ENCODE measurements at regions not wholly inside any gene's neighbourhood (a gene's known extent, or its start where the extent isn't known, plus 50 kb on each side); places are given as distances from the start of the nearest gene placed in this dataset.

- no peak for DNase-seq (ENCODE audit: low spot score)
These were observed 53.5 kb upstream of the FAM9B start for GRCh38 chrX:9087271-9088040.

DNA sequence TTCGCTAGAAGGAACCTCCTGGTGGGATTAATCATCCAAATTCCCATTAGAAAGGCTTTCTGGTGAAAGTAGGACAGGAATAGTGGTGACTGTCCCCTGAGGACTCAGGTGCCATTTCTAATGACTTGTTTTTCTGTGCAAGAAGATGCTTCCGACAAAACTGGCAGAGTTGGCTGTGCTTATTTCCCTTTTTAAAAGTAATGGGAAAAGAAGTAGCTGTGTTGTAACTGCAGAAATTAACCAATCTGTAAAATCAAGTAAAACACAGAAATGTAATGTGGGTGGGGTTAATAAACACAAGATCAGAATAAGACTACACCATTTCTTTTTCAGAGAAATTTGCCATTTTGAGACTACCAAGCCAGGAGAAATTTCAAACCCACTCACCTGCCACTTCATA is 55.0 kb upstream of the FAM9B start:
- DNase-seq (ENCODE audit: low spot score), result no peak

- no peak for DNase-seq (ENCODE audit: low spot score)
These were observed 56.8 kb upstream of the FAM9B start for GRCh38 chrX:9090766-9091165.

DNA sequence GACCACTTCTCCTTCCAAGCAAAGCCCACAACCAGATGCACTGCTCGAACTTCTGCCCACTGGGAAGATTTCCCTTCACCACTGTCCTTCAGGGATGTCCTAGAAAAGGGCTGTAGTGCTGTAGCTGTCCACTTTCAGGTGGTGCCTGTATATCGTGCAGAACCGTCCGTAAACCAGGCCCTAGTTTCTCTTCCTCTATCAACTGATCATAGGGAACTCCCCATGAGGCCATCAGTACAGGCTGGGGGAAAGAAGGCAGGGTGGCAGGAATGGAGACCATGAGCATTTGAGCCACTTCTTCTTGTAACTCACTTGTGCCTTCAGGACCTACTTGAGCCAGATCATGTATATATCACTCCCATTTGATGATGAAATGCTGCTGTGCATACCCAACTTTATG is 57.3 kb upstream of the FAM9B start:
- DNase-seq (ENCODE audit: low spot score), result no peak

- DNase-seq (ENCODE audit: low spot score), result no peak
These were observed 69.0 kb upstream of the FAM9B start for GRCh38 chrX:9102956-9103355.

- DNase-seq (ENCODE audit: low spot score), result no peak
These were observed 74.1 kb upstream of the FAM9B start for GRCh38 chrX:9108054-9108453.

- DNase-seq (ENCODE audit: low spot score), result no peak
These were observed 76.9 kb upstream of the FAM9B start for GRCh38 chrX:9110808-9111207.

DNA sequence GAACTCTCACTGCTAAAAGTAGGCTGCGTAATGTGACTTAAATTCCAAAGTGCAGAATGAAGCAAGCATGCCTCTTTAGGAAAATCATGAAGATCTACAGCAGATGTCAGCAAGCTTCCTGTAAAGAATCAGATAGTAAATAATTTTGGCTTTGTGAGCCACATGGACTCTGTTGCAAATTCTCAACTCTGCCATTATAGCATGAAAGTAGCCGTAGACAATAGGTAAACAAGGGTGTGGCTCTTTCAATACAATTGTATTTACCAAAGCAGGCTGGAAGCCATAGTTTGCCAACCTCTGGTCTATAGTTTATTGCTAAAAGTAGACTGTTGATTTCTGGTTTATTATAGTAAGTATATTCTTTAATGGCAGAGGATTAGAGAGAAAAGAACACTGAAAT is 80.3 kb upstream of the FAM9B start:
- no peak for DNase-seq (ENCODE audit: low spot score)

GRCh38 chrX:9117851-9118250 is 83.9 kb upstream of the FAM9B start:
- DNase-seq (ENCODE audit: low spot score), result no peak

GRCh38 chrX:9122519-9123245 is 88.8 kb upstream of the FAM9B start:
- no peak for DNase-seq (ENCODE audit: low spot score)

- DNase-seq (ENCODE audit: low spot score), result no peak
These were observed 94.1 kb upstream of the FAM9B start for GRCh38 chrX:9127986-9128385.

- no peak for DNase-seq (ENCODE audit: low spot score)
These were observed 96.1 kb upstream of the FAM9B start for GRCh38 chrX:9130031-9130430.

- no peak for DNase-seq (ENCODE audit: low spot score)
These were observed 97.1 kb upstream of the FAM9B start for GRCh38 chrX:9131066-9131465.

GRCh38 chrX:9132036-9132638 is 98.2 kb upstream of the FAM9B start:
- DNase-seq (ENCODE audit: low spot score), result no peak

GRCh38 chrX:9133426-9133825 is 99.5 kb upstream of the FAM9B start:
- no peak for DNase-seq (ENCODE audit: low spot score)

- no peak for DNase-seq (ENCODE audit: low spot score)
These were observed 100.4 kb upstream of the FAM9B start for GRCh38 chrX:9134366-9134765.

DNA sequence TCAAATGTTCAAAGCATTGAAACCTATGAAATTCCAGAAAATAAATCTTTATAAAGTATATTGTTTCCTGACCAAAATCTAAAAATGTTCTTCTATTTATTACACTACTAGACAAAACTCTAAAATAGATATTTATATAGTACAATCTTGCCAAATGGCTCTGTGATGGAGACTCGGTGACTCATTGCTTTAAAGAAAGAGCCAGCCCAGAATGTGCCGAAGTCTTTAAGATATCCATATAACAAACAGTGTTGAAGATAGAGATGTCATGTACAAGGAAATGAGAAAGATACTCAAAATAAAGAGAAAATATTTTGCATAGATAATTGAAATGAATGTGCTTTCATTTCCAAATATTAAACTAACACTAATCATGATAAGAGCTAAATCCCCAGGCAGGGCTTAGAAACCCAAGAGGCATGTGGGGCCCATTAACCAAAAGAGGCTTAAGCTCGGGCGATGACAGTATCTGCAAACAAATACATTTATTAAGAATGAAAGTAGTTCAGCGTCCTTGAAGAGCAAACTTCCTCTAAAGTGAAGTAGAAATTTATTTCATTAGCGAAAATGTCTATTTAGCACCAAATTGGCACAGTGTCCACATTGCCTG is 102.1 kb upstream of the FAM9B start:
- no peak for DNase-seq (ENCODE audit: low spot score)

- no peak for DNase-seq (ENCODE audit: low spot score)
These were observed 103.2 kb upstream of the FAM9B start for GRCh38 chrX:9137152-9137551.

DNA sequence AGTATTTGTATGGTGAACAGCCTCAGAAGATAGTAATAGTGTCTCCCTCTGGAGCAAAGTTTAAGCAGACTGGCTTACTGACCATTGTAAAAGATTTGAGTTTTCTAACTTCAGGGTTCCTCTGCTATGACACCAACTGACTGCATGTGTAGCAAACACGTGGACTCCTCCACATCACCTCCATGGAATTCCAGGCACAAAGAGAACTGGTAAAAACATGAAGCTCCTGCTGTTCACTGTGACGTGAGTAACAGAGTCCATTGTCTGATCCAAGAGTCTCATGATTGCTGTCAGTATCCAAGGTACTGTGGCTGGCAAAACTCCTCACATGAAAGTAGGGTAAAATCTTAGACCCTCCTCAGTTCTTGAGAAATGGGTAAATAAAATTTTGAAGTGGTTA is 107.6 kb upstream of the FAM9B start:
- DNase-seq (ENCODE audit: low spot score), result no peak

GRCh38 chrX:9144701-9145241 is 110.8 kb upstream of the FAM9B start:
- DNase-seq (ENCODE audit: low spot score), result no peak

DNA sequence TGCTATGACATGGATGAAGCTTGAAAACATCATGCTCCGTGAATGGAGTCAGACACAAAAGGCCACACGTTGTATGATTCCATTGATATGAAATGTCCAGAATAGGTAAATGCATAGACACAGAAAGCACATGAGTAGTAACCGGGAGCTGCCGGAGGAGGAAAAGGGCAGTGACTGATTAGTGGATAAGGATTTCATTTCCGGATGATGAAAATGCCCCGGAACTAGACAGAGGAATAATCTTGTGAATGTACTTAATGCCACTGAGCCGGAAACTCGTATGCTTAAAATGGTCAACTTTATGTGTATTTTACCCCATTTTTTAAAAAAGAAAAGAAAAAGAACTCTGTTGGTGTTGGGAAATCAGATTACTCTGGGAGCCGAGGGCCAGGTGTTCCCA is 112.7 kb upstream of the FAM9B start:
- DNase-seq (ENCODE audit: low spot score), result no peak

- no peak for DNase-seq (ENCODE audit: low spot score)
These were observed 113.2 kb upstream of the FAM9B start for GRCh38 chrX:9147086-9147485.

DNA sequence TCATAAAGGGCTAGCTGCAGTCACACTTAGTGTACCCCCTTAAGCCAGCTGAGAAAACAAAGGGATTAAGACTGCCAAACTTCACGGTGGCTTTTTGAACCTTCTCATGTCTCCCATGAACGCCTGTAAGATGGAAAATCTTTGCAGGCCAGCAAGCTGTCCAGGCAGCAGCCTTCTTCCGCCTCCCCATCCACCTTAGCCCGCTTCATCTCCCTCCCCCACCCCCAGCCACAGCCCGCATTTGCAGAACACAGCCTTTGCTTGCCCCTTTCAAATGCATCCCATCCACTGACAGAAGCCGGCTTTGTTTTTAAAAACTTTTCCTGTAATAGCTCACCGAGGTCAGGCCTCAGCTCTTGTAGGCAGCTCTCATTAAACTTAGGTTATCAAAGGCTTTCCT is 113.8 kb upstream of the FAM9B start:
- DNase-seq (ENCODE audit: low spot score), result no peak

All from HuH-7.5 (cell line).